PC-9 (cell line): ENCODE measurements at regions not wholly inside any gene's neighbourhood (a gene's known extent, or its start where the extent isn't known, plus 50 kb on each side); places are given as distances from the start of the nearest gene placed in this dataset.

Source experiments
- EZH2 ChIP-seq: fragments of 200-600 bp; sonication (generic); IDR thresholded peaks from 2 replicates; pipeline ENCODE4 v1.8.0; 2017; ENCODE audit warnings: antibody characterized with exemption, low read depth
- TF ChIP-seq, protein P1 (sequence below): fragments of 200-600 bp; sonication (generic); conservative IDR thresholded peaks from 2 replicates; pipeline ENCODE4 v1.6.1; 2017; ENCODE audit warnings: mixed run types, antibody characterized with exemption, mild to moderate bottlenecking, moderate library complexity

DNA sequence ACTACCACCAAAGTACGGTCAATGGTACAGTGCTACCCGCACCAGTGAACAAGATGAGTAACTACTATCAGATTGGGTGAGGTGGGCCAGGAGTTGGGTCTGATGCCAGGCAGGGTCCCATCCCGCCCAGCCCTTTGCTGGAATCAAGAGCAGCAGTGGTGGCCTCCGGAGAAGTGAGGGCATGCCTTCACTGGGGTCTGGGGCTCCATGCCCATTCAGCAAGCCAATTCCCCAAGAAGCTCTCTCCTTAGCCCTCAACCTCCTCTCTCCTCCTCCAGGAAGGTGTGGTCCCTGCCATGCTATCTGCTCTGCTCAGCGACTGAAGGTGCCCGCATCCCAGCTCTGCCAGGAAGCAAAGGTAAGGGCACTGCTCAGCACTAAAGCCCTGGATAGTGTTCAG is 62.7 kb upstream of the CPLX2 start:
- TF ChIP-seq, protein P1, sequence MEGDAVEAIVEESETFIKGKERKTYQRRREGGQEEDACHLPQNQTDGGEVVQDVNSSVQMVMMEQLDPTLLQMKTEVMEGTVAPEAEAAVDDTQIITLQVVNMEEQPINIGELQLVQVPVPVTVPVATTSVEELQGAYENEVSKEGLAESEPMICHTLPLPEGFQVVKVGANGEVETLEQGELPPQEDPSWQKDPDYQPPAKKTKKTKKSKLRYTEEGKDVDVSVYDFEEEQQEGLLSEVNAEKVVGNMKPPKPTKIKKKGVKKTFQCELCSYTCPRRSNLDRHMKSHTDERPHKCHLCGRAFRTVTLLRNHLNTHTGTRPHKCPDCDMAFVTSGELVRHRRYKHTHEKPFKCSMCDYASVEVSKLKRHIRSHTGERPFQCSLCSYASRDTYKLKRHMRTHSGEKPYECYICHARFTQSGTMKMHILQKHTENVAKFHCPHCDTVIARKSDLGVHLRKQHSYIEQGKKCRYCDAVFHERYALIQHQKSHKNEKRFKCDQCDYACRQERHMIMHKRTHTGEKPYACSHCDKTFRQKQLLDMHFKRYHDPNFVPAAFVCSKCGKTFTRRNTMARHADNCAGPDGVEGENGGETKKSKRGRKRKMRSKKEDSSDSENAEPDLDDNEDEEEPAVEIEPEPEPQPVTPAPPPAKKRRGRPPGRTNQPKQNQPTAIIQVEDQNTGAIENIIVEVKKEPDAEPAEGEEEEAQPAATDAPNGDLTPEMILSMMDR, result no peak
- TF ChIP-seq EZH2, result no peak
